Activated CD4-positive, alpha-beta T cell treated with anti-CD3 and anti-CD28 coated beads, Interleukin-2, amount 50 U/mL, for 4 hours (primary cell): ENCODE measurements at regions not wholly inside any gene's neighbourhood (a gene's known extent, or its start where the extent isn't known, plus 50 kb on each side); places are given as distances from the start of the nearest gene placed in this dataset.

ENCODE experiments used
- DNase-seq, 2 experiments: peaks; one replicate each; pipeline ENCODE4 v3.0.0-alpha.2; 2020

DNA sequence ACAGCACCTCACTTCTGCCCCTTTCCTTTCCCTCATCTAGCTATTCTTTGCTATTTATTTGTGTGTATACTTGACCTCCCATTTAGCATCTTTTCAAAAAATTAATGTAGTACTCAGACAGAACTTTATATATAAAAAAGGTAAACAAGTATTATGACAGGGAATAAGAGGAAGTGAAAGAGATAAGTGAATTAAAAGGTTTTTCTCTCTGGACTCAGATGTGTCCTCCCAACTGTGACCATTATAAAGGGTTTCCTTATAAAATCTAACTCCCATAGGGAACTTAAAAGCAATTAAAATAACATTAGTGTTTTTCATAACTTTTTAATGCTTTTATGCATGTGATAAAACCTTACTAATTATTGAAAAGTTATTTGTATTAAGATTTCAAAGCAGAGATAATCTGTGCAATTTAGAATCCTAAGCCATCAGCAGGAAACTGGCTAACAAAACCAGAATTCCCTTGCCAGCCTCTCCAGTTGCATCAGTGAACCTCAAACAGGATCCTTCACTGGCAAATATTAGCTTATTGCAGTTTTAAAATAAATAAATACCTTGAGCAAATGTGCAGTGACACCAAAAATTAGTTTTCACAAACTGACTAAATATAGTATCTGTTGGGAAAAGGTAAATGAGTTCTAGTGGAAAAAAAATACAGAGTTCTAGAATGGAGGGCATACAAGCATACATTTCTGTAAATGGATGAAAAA is 930.7 kb downstream of the BCL11A start:
- no peak for DNase-seq

DNA sequence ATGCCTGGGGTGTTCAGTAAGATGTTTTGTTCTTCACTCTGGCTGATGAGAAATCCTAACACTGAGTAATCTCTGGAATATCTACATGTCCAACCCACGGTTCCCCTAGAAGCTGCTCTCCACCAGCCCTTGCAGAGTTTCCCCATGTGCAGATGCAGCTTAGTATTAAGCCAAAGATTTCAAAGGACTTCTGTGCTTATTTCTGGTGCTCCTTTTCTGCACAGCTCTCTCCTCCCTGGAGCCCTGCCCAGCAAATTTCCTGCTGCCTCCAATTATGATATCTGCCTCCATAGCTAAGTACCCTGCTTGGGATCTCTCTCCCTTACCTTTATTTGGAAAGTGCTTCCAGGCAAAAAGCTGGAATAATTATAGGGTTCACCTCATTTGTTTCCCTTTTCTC is 949.3 kb downstream of the BCL11A start:
- DNase-seq = no peak

DNA sequence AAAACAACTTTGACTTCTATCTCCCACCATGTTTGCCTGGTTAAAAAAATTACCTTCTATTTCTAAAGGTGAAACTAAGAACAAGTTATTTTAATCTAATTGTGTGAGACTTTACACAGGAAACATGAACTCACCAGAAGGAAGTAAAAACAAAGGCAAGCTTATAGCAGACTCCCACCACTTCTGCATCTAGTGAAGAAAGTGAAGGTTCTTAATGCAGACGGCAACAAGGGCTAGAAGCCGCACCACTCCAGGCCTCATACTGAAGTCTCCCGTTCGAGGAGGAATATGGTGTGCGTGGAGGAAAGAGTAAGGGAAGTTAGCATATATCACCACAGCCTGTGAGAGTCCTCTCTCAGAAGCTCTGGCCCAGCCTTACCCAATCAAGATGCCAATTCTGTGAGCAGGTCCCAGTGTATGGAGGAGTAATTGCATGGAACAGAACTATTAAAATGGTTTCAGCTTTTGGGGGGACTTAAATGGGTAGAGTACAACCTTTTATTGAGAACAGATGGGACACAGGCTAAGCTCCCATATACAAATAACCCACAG is 958.7 kb downstream of the BCL11A start:
- DNase-seq = no peak

DNA sequence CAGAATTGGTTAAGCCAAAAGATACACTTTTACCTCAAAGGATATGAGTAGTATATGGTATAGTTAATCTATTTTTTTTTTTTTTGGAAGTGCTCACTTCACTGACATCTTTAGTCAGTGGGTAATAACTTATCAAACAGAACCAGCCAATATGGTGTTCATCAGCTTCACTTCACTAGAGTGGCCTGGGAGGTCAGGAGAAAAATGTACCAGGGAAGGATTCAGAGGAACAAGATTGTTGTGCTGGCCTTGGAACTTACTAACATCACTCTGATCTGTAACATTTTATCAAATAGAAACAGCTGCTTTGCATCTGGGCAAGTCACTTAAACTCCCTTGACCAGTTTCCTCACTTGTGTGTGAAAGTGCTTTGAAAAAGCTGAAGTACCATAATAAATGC is 962.7 kb downstream of the BCL11A start:
- no peak for DNase-seq

DNA sequence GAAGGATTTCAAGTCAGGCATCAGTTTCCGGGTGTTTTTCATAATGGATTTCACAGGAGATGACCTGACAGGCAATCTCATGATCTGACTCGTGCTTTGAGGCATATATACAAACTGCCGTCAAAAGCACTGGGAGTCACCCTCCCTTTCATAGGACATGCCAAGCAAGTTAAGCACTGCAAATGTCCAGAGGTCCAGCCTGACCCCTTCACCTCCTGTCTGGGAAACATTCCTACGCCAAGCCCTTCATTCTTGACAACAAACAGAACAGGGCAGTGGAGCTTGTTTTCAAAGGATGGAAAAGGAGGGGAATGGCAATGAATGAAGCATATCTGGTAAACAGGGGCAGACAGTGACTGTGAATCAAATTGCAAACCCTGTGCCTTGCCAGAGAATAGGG is 963.6 kb downstream of the BCL11A start:
- DNase-seq = no peak

DNA sequence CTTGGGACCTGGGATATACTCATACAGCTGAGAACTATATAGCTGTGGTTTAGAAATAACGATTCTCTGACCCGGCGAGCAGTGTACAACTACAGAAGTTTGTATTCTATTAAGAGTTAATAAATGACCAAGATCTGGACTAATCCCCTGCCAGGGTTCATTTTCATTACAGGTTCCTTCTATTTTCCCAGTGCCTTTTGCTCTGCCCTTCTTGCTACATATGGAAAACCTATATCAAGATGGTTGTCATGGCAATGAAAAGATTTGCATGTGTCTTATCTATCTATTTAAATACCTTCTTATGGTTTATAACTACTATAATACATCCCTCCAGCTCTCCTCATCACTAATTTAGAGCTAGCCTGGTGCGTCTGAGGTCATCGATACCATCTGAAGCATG is 965.2 kb downstream of the BCL11A start:
- no peak for DNase-seq

DNA sequence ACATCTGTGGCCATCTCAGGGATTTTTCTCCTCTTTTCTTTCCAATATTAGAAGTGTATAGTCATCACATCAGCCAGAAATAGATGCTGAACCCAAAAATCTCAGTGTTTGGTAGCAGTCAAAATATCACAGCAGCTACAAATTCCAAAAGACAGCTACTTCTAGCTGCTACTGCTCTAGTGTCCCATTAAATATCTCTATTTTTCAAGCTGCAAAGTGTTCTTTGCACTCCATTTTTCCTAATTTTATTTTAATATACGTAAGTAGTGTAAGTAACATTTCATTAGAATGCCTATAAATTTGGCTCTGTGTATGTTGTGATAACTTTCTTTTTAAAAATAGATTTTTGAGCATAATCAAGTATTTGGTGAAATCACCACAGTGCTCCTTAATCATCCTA is 967.3 kb downstream of the BCL11A start:
- no peak for DNase-seq

DNA sequence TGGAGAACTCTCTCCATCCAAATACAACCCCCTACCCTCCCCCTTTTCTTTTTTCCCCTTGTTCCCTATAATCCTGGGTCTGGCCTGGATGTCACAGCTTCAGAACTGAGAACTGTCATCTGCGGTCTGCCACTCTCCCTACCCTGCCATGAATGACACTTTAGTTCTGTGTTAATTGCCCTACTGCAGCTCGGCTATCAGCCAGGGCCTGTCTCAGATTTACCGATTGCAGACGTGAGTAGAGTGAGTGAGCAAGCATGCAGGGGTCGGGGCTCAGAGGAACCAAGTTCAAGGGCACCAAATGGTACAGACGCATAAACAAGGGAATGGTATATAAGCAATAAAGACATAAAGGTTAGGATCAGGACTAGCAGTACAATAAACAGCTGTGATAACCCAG is 967.8 kb downstream of the BCL11A start:
- no peak for DNase-seq

DNA sequence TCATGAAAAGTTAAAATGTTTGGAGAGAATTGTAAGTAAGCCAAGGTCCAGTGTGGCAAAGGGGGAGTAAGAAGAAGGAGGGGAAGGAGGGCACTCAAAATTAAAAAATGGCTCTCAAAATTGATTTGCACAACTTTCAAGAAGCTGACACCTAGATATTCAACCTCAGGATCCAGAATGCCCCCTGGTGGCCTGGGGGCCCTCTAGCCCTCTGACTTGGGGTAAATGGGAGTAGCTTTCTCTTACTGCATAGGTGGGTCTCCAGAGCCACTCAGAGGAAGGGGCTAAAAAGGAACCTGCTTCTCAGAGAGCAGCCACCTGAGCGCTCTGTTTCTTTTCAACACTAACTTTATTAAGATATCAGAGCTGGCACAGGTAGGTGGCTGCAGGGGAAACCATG is 968.5 kb downstream of the BCL11A start:
- DNase-seq = no peak

DNA sequence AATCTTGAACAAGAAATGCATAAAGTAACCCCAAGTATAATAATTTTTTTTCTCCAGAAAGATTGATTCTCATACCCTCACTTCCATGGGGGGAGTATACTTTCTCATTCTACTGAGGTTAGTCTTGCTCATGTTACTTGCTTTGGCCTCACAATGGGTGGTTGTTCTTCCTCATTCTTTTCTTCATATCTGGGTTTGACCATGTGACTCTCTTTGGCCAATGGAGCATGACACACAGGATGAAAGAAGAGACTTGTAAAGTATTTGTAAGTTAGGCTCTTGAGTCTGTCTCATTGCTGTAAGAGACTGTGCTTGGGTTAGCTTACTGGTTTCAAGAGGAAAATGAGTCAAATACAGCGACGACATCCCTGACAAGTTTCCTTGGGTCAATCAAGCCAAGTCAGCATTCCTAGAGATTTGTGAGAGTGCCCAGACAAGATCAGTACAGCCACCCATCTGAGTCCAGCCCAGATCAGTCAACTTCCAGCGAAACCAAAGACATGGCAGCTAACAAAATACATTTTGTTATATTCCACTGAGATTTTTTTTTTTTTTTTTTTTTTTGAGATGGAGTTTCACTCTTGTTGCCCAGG is 970.2 kb downstream of the BCL11A start:
- no peak for DNase-seq

DNA sequence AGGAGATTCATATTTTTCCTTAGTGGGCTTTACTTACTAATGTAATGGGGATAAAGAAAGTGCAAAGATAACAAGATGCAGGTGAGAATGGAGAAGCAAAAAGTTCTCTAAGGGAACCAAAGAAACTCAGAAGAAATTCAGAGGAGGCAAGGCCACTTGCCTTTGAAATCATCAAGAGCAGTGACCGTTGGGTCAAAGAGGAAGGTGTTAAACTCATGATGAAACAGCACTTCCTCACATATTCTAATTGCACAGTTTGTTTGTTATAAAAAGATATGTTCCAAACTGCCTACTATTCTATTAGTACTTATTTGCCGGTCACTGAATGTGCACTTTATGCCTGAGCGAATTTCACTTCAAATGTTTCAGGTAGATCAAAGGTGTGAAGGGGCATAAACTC is 975.1 kb downstream of the BCL11A start:
- DNase-seq = no peak

DNA sequence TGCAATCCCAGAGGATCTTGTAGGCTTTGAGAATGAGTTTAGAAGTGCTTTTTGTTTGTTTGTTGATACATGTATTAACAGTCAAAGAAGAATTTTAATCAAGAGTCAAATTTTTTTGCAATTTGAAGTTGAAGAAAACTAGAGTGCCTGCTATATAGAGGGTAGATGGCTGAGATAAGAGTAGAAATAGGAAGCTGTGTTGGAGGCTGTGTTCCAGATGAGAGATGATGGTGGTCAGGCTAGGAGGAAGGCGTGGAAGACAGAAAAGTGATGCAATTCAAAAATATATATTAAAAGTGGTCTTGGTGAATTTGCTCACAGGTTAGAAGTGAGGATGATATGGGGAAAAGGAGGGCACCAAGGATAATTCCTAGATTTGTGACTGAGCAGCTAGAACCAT is 978.3 kb downstream of the BCL11A start:
- no peak for DNase-seq

DNA sequence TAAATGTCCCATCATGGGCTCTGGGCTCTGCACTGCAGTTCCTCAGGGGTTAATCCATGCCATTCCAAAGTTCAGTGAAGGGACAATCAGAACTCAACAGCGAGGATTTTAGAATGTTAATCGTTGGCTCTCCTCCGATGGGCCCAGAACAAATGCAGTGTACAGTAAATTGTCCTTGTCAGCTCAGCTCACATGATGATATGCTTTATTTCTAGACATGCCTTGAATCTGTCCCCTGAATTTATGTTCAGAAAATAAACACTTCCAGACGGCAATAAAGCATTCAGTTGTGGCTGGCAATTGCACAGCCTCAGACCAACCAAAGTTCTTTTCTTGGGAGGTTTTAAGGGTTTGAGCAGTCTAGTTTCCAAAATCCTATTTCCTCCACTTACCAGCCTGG is 981.2 kb downstream of the BCL11A start:
- no peak for DNase-seq

DNA sequence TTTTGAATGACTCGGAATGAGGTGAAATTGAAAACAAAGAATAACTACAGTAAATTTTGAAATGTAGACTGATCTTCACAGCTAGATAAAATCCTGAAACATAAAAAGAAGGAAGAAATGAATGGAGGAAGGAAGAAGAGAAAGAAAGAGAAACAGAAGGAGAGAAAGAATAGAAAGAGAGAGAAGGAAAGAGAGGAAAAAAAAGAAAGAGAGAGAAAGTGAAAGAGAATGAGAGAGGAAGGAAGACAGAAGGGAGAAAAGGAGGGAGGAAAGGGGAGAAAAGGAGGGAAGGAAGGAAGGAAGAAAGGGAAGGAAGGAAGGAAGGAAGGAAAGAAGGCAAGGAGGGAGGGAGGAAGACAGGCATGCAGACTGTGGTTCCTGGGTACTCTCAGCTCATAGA is 982.6 kb downstream of the BCL11A start:
- DNase-seq = no peak

DNA sequence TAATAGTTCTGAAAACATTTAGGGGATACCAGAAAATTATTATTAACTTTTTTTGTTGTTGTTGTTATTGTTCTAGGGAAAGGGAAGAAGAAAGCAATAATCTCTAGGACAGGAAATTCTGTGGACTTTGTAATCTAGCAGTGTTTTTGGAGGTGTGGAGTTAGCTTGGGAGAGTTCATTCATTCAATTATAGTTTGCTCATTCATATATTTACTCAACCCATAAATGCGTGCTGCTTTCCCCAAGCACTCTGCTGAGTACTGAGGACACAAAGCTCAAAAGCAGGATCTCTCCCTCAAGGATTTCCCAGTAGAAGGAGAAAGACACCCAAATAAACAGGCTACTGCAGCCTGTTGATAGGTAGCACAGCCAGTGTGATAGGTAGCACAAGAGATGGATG is 984.3 kb downstream of the BCL11A start:
- no peak for DNase-seq

DNA sequence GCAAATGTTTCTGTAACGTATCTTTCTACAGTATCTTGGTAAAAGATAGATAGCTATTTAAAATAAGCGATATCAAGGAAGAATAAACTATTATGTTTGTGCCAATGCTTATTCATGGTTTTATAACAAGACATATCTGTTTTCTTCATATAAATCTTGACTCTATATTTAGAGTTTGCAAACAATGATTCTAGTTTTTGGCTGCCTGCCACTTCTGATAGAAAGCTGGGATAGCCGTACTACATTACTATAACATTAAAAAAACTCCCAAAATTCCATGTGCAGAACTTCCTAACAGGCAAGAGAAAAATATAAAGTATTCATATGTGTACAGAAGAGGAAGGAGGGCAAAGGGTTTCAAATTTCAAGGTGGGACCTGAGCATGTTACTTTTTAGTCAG is 985.0 kb downstream of the BCL11A start:
- DNase-seq = no peak

DNA sequence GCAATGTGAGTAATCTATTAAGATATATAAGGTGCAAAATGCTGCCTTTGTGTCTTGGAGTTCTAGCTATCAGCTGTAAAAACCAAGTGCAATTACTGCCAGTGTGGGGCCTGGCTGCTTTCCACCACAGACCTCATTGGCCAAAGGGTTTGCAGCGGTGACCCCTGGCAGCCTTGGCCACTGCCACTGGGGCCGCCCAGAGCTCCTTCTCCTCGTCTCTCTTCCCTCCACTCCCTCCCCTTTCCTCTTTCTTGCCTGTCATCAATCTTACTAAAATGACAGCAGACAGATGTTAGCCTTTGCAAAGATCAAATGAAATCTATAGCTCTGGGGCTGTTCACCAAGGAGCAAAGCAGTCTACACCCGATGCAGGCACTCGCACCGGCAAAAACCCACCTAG is 986.3 kb downstream of the BCL11A start:
- DNase-seq = no peak

DNA sequence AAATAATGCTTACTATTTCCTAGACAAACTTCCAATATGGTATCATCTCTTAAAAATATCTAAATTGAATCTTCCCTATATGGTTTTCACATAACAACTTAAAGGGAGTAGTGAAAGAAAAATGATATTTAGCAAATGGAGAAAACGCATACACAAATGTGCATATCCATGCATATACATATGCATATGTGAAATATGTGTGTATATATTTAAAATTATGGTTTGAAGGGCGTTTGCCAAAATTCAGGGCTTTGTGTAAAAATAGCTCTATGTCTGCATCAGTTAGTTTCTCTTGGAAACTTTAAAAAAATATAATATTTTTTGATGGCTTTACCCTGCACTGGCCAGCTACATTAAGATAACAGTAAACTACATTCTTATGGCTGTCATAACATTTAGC is 986.7 kb downstream of the BCL11A start:
- DNase-seq = no peak

DNA sequence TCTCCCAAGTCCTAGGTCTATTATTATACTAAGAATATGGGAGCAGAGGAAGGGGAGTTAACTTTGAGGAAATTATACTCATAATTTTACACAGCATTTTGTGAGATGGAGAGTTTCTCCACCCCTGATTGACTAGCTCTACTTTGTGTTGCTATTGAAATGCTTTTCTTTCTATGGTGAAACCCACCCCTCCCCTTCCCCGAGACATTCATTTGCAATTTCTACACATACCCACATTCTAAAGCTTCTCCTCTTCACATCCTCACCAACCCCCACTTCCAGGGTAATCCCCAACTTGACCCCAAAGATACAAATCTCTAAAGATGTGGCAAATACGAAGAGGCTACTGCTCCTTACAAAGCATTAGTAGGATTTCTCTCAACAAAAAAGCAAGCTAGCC is 992.2 kb downstream of the BCL11A start:
- no peak for DNase-seq

DNA sequence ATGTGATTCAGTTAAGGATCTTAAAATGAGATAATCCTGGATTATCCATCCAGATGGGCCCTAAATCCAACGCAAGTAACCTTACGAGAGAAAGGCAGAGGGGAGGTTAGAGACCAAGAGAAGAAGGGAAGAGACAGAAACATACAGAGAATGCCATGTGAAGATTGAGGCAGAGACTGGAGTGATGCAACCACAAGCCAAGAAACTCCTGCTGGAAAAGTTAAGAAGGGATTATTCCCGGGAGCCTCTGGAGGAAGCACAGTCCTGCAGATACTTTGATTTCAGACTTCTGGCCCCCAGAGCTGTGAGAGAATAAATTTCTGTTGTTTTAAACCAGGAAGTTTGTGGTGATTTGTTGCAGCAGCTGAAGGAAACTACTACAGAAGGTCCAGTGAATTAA is 992.7 kb downstream of the BCL11A start:
- no peak for DNase-seq

DNA sequence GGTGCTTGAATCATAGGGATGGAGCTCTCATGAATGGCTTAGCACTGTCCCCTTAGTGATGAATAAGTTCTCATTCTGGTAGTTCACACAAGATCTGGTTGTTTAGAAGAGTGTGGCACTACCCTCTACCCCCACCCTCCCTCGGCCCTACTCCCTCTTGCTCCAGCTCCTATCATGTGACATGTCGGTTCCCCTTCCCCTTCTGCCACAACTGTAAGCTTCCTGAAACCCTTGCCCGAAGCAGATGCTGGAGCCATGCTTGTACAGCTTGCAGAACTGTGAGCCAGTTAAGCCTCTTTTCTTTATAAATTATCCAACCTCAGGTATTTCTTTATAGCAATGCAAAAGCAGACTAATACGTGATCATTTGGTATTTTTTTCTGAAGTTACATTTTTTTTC is 1012.6 kb downstream of the BCL11A start:
- no peak for DNase-seq

DNA sequence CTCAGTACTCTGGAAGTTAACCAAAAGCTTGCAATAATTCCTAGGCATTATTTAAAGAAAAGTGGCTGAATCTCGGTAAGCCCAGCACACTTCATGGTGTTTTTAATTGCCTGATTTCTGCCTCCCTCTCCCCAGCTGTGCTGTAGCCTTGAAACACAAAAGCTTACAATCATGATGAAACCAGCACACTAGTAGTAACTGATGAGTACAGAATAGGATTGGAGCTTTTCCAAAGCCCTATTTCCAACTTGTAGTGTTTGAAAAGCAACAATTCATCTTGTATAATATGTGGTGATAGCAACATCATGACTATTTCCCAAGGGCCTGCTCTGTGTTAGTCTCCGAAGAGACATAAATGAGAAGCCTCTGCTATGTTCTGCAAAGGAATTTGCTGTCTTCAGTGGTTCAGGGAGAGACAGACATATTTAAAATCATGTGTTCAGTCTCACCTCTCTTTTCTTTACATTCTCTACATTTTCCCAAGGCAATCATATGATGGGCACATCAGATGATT is 1015.0 kb downstream of the BCL11A start:
- no peak for DNase-seq

DNA sequence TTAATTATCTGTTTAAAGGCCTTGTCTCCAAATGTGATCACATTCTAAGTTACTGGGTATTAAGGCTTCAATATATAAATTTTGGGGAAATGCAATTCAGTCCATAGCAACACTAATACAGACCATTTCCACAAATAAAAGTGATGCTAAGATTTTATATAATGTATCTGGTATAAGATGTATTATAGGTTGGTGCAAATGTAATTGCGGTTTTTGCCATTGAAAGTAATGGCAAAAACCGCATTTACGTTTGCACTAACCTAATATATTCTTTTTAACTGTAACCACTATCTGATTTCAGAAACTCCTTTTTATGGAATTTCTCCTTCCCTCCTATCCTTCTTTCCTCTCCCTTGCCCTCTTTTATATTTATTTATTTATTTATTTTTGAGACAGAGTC is 1020.6 kb downstream of the BCL11A start:
- no peak for DNase-seq

DNA sequence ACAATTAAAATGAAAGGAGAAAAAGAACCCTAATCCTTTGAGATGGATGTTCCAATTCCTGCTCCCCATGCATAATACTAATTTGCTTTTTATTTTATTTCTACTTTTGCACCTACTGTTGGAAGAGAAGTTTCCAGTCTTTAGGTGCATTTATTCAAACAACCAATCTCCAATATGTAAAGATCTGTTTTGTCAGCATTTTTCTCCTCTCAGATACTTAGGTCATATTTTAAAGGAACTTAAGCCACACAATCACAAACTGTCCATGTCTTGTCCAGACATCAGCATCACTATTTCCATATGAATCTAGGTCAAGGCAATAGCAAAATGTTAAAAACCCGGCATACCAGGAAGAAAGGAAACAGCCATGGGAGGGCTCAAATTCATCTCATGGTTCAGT is 1023.2 kb downstream of the BCL11A start:
- no peak for DNase-seq

DNA sequence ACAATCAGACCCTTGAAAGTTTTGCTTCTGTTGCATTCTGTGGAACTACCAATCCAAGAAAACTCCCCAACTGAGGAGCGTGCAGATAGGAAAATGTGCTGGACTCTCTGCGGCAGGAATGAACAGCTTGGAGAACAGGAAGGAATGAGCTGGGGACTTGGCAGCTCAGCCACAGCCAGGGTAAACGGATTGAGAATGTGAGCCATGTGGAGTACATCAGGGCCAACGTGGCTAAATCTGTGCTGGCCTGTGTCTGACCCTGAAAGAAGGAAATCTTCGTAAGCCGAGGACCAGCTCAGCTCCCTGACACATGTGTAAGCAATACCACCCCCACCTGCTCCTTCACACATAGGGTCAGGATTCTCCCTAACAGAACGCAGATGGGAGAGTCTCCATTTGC is 1023.7 kb downstream of the BCL11A start:
- no peak for DNase-seq
